ENCODE measurements at regions not wholly inside any gene's neighbourhood (a gene's known extent, or its start where the extent isn't known, plus 50 kb on each side); places are given as distances from the start of the nearest gene placed in this dataset.
"Not testable (repeated sequence)": the region's sequence is repeated elsewhere in the genome, so short reads cannot be mapped to it uniquely, and the experiment has no call there.

- peaks cover 5% of the 10 kb centered on the region for H3K4me1 Mint-ChIP-seq
- DNase-seq (ENCODE audit: low spot score in 2 of 2, unreplicated experiment in 2 of 2): no peak
- no peak overlapping the region for H3K27ac Mint-ChIP-seq
- no peak overlapping the region for H3K4me3 Mint-ChIP-seq
- TF ChIP-seq CTCF (IDR thresholded peaks at IDR 0.05; ENCODE audit: unreplicated experiment): no peak
- H3K36me3 Mint-ChIP-seq: no peaks in the 10 kb centered on the region
- H3K9me3 Mint-ChIP-seq: peaks cover 12% of the 10 kb centered on the region
- no peaks in the 10 kb centered on the region for H3K27me3 Mint-ChIP-seq (ENCODE audit: low read depth)
Measured at GRCh38 chrX:96591421-96591820, 93.2 kb upstream of the DIAPH2 start.

GRCh38 chrX:96597847-96598246 lies 86.8 kb upstream of the DIAPH2 start:
- not testable (repeated sequence) for H3K27ac Mint-ChIP-seq, H3K4me3 Mint-ChIP-seq

GRCh38 chrX:96611619-96612362 lies 72.9 kb upstream of the DIAPH2 start:
- no peaks in the 10 kb centered on the region for H3K27me3 Mint-ChIP-seq (ENCODE audit: low read depth)
- DNase-seq (ENCODE audit: low spot score in 2 of 2, unreplicated experiment in 2 of 2): no peak
- H3K27ac Mint-ChIP-seq: no peak overlapping the region
- H3K4me3 Mint-ChIP-seq: no peak overlapping the region
- H3K4me1 Mint-ChIP-seq: peaks cover 1% of the 10 kb centered on the region
- TF ChIP-seq CTCF (IDR thresholded peaks at IDR 0.05; ENCODE audit: unreplicated experiment): no peak
- H3K36me3 Mint-ChIP-seq: no peaks in the 10 kb centered on the region
- no peaks in the 10 kb centered on the region for H3K9me3 Mint-ChIP-seq

More at GRCh38 chrX:96597847-96598246, 86.8 kb upstream of the DIAPH2 start:
- H3K27me3 Mint-ChIP-seq (ENCODE audit: low read depth); H3K36me3 Mint-ChIP-seq; H3K4me1 Mint-ChIP-seq; DNase-seq (ENCODE audit: low spot score in 2 of 2, unreplicated experiment in 2 of 2): not testable (repeated sequence)
- peaks cover 24% of the 10 kb centered on the region for H3K9me3 Mint-ChIP-seq

- Mint-ChIP-seq H3K36me3 (no peaks in the 10 kb centered on the region), H3K9me3 (peaks cover 5% of the 10 kb centered on the region), H3K27me3 (ENCODE audit: low read depth) (no peaks in the 10 kb centered on the region), H3K4me3 (no peak overlapping the region), H3K27ac (no peak overlapping the region), H3K4me1 (peaks cover 7% of the 10 kb centered on the region)
- DNase-seq (ENCODE audit: low spot score in 2 of 2, unreplicated experiment in 2 of 2): no peak
- TF ChIP-seq CTCF (IDR thresholded peaks at IDR 0.05; ENCODE audit: unreplicated experiment): no peak
Measured at GRCh38 chrX:96615448-96615847, 69.2 kb upstream of the DIAPH2 start.

- no peak for TF ChIP-seq CTCF (IDR thresholded peaks at IDR 0.05; ENCODE audit: unreplicated experiment)
- H3K36me3 Mint-ChIP-seq: no peaks in the 10 kb centered on the region
- no peaks in the 10 kb centered on the region for H3K27me3 Mint-ChIP-seq (ENCODE audit: low read depth)
- H3K9me3 Mint-ChIP-seq: peaks cover 5% of the 10 kb centered on the region
- H3K4me3 Mint-ChIP-seq: no peak overlapping the region
- H3K4me1 Mint-ChIP-seq: peaks cover 14% of the 10 kb centered on the region
- DNase-seq (ENCODE audit: low spot score in 2 of 2, unreplicated experiment in 2 of 2): no peak
- no peak overlapping the region for H3K27ac Mint-ChIP-seq
Measured at GRCh38 chrX:96619588-96619987, 65.1 kb upstream of the DIAPH2 start.

- no peak for TF ChIP-seq CTCF (IDR thresholded peaks at IDR 0.05; ENCODE audit: unreplicated experiment)
- H3K9me3 Mint-ChIP-seq: peaks cover 5% of the 10 kb centered on the region
- DNase-seq (ENCODE audit: low spot score in 2 of 2, unreplicated experiment in 2 of 2): no peak
- H3K27me3 Mint-ChIP-seq (ENCODE audit: low read depth): no peaks in the 10 kb centered on the region
- H3K4me3 Mint-ChIP-seq: no peak overlapping the region
- no peaks in the 10 kb centered on the region for H3K36me3 Mint-ChIP-seq
- peaks cover 13% of the 10 kb centered on the region for H3K4me1 Mint-ChIP-seq
- H3K27ac Mint-ChIP-seq: no peak overlapping the region
Measured at GRCh38 chrX:96621811-96622210, 62.8 kb upstream of the DIAPH2 start.

Measured in mesothelial cell of epicardium (in vitro differentiated cells).